ENCODE measurements at regions not wholly inside any gene's neighbourhood (a gene's known extent, or its start where the extent isn't known, plus 50 kb on each side); places are given as distances from the start of the nearest gene placed in this dataset.

DNA sequence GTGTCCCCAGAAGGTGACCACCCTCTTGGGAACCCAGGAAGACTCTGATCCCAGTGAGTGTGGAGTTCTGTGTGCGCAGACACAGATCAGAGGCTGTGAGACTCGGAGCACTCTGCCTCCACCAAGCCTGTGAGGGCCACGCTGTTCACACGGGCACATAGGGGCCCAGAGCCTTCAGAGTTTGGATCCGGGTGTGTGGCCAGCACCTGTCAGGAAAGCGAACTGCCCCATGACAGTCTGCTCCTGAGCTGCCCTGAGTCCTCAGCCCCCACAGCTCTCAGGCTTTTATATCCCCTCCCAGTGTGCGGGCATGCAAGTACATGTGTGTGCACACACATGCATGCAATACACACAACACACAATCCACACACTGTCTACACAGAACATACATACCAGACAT, 161.8 kb upstream of the IRX2 start:
- DNase-seq (ENCODE audit: low read depth in 2 of 2): no peak
- H3K4me3 ChIP-seq (replicated peaks in 1 of 2; ENCODE audit: low read depth in 2 of 2, low read length in 2 of 2): no peak overlapping the region
- TF ChIP-seq, protein P1, sequence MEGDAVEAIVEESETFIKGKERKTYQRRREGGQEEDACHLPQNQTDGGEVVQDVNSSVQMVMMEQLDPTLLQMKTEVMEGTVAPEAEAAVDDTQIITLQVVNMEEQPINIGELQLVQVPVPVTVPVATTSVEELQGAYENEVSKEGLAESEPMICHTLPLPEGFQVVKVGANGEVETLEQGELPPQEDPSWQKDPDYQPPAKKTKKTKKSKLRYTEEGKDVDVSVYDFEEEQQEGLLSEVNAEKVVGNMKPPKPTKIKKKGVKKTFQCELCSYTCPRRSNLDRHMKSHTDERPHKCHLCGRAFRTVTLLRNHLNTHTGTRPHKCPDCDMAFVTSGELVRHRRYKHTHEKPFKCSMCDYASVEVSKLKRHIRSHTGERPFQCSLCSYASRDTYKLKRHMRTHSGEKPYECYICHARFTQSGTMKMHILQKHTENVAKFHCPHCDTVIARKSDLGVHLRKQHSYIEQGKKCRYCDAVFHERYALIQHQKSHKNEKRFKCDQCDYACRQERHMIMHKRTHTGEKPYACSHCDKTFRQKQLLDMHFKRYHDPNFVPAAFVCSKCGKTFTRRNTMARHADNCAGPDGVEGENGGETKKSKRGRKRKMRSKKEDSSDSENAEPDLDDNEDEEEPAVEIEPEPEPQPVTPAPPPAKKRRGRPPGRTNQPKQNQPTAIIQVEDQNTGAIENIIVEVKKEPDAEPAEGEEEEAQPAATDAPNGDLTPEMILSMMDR (IDR thresholded peaks at IDR 0.05; ENCODE audit: low read depth, low read length): no peak

DNA sequence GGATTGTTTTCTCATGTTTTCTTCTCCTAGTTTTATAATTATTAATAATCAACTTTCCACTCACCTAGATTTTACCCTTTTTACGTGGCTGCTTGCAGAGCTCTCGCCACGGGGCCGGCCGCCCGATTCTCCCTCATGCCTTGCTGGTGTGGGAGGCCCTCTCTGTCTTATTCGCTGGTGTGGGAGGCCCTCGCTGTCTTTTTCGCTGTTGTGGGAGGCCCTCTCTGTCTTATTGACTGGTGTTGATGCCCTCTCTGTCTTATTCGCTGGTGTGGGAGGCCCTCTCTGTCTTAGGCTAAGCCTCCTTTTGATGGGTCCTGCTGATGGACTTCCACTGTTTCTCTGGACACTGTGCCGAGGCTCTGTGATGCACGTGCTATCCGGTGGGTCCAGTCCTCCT, 161.3 kb upstream of the IRX2 start:
- no peak for DNase-seq (ENCODE audit: low read depth in 2 of 2)
- H3K4me3 ChIP-seq (replicated peaks in 1 of 2; ENCODE audit: low read depth in 2 of 2, low read length in 2 of 2): no peak overlapping the region
- TF ChIP-seq, protein P1 (IDR thresholded peaks at IDR 0.05; ENCODE audit: low read depth, low read length): no peak

DNA sequence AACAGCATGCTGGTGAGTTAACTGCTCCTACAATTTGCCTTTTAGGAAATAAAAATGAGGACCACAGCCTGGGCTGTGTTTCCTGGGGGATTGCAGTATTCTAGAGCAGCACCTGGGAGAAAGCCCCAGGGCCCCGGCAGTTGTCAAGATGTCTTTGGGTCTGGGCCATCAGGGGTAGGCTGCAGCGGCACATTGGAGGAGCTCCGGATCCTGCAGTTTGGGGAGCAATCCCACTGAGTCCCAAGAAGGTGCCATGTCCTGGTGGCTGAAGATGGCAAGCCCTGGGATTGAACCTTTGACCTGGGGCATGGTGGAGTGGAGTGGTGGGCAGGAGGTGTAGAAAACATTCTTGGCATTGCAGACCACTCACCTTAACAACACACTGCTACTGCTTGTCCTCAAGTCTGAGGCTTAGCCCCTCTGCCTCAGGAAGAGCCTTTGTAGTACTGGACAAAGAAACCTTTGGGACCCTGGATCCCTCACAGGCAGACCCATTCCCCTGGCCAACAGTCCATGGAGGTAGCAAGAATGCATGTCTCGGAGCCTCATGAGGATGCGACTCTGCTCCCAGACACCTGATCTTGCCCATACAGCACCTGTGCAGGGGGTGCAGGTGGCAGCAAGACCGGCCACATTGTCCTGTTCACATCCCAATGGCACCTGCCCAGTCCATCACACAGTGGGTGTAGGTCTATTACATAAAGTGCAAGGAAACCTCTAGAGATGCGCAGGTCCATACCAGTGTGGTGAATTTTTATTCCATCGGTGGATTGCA, 159.1 kb upstream of the IRX2 start:
- DNase-seq (ENCODE audit: low read depth in 2 of 2): no peak
- H3K4me3 ChIP-seq (replicated peaks in 1 of 2; ENCODE audit: low read depth in 2 of 2, low read length in 2 of 2): no peak overlapping the region
- TF ChIP-seq, protein P1 (IDR thresholded peaks at IDR 0.05; ENCODE audit: low read depth, low read length): no peak

DNA sequence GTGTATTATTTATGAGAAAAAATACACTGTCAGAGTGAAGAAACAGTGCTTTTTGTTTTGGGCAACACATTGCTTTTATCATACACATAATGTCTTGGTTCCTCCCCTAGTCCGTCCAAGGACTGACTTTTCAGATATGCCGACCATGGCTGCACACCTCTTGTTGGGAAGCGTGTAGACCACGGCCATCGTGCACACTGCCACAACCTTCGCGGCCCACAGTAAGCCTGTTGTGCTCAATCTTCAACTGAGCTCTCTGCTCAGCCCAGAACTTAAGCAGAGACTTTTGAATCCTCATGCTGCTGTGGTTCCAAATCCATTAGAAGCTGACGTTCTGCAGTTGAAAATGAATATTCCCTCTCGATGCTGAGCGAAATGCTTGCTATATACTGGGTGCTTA, 157.6 kb upstream of the IRX2 start:
- no peak for DNase-seq (ENCODE audit: low read depth in 2 of 2)
- no peak overlapping the region for H3K4me3 ChIP-seq (replicated peaks in 1 of 2; ENCODE audit: low read depth in 2 of 2, low read length in 2 of 2)
- TF ChIP-seq, protein P1 (IDR thresholded peaks at IDR 0.05; ENCODE audit: low read depth, low read length): no peak

DNA sequence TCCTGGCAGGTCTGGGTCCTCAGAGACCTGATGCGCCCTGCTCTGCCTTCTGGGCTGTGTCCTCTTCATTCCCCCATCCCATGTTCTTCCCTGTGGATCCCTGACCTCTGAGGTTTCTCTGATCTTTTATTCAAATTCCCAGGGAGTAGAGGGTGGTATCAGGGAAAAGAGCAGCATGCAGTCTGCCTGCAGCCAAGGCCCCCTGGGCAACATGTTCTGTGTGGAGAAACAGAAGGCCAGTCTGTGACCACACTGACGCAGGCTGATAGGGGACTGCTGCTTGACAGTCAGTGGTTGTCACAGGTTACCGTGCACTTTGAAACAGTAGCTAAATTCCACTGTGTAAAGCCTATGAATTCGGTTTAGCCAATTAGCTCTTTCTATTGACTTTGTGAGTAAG, 156.6 kb upstream of the IRX2 start:
- no peak for DNase-seq (ENCODE audit: low read depth in 2 of 2)
- TF ChIP-seq, protein P1 (IDR thresholded peaks at IDR 0.05; ENCODE audit: low read depth, low read length): no peak

DNA sequence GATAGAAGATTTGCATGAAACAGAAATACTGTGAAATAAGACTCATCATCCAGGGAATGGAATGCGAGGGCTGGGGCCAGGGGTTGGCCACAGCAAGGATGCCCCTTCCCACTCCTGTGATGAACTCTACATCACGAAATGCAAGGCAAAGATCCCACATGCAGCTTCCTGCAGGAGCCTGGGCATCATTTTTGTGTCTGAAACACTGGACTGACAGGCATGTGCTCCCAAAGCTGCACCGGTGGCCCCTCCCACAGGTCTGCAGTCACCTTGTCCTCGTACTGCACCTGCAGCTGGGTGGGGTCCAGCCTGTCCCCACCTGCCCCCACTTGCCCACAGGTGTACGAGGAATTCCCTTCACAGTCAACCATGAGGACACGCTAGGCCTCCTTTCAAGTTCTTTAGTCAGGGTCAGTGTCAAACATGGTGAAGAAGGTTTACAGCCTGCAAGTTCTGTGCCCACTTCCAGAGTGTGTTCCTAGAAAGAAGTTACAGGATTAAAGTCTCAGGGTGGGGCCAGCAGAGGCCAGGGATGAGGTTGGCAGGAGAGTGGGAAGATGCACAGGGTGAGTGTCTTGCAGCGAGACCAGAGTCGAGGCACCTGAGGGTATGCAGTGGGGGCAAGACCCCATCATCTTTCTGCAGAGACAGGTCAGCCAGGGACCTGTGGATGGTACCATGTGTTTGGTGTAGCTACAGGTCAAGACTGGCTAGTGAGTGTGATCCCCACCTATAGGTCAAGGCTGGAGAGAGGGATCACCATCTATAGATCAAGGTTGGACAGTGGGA, 155.0 kb upstream of the IRX2 start:
- no peak for DNase-seq (ENCODE audit: low read depth in 2 of 2)
- TF ChIP-seq, protein P1 (IDR thresholded peaks at IDR 0.05; ENCODE audit: low read depth, low read length): no peak
- no peak overlapping the region for H3K4me3 ChIP-seq (replicated peaks in 1 of 2; ENCODE audit: low read depth in 2 of 2, low read length in 2 of 2)

More for the DNA sequence above, 156.6 kb upstream of the IRX2 start:
- no peak overlapping the region for H3K4me3 ChIP-seq (replicated peaks in 1 of 2; ENCODE audit: low read depth in 2 of 2, low read length in 2 of 2)

Measured in cardiac fibroblast (primary cell).